ENCODE measurements at regions not wholly inside any gene's neighbourhood (a gene's known extent, or its start where the extent isn't known, plus 50 kb on each side); places are given as distances from the start of the nearest gene placed in this dataset.

GRCh38 chr4:181202240-181202639, 1041.0 kb upstream of the TENM3 start:
- intact Hi-C loops (cut with micrococcal nuclease), result no loop called here

DNA sequence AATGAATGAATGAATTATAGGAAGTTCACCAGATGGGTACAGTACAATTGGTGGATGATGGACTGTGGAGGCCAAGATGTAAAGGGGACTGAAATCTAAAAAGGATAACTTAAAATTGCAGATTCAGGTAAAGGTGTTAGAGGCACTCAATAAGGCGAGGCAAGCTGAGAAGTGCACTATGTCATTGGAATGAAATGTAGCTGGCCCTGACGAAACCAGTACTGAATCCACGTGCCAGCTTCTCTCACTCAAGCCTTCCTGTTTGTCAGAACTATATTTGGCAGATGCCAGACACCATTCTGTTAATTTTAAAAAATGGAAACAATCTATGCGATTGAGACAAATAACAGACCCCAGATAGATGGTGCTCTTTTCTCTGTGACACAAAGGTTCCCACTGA, 1039.1 kb upstream of the TENM3 start:
- intact Hi-C loops (cut with micrococcal nuclease), result no loop called here

- intact Hi-C loops (cut with micrococcal nuclease), result no loop called here
Observed at GRCh38 chr4:181213551-181213950, 1029.7 kb upstream of the TENM3 start.

- intact Hi-C loops (cut with micrococcal nuclease), result no loop called here
Observed at GRCh38 chr4:181216501-181216900, 1026.7 kb upstream of the TENM3 start.

- intact Hi-C loops (cut with micrococcal nuclease), result no loop called here
Observed at GRCh38 chr4:181219783-181220416, 1023.3 kb upstream of the TENM3 start.

DNA sequence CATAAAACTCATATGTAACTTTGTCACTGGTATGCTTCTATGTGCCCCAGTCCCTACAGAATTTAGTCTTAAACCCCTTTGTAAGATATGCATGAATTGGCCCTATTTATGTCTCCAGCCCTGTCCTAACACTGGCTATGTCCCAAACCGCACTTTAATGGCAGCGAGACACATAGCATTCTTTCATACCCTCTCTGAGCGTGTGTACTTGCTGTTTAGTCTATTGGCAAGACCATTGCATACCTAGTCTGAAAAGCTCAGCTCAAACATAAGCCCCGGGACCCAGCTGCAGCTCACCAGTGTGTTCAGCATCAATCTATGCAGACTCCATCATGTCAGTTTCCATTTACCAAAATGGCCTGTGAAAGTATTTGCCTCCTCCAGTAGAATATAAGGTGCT, 1018.4 kb upstream of the TENM3 start:
- intact Hi-C loops (cut with micrococcal nuclease), result no loop called here

DNA sequence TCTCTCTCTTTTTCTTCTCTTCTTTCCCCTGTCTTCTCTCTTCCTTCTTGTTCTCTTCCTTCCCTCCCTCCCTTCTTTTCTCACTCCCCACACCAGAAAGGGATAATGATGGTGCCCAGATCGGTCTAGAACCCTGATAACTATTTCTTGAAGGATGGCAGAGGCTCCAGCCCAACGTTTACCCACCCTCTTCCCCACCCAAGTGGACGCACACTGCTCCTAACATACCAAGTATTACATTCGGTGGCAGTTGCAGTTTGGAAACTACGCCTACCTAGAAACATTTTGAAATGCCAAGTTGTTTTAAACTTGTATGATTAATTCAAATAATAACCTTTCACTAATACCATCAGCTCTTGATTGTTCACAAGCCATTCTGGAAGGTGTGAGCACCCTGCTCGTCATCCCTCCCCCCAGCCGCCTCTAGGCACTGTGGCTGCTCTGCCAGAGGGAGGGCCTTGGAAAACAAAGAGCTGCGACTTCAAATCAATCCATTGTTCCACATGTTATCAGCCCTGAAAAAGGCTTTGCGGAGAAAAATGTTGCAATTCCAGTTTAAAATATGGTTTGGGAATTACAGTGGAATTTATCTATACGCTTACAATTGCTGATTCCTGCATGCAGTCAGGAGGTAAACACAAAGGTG, 1017.5 kb upstream of the TENM3 start:
- intact Hi-C loops (cut with micrococcal nuclease), result no loop called here

DNA sequence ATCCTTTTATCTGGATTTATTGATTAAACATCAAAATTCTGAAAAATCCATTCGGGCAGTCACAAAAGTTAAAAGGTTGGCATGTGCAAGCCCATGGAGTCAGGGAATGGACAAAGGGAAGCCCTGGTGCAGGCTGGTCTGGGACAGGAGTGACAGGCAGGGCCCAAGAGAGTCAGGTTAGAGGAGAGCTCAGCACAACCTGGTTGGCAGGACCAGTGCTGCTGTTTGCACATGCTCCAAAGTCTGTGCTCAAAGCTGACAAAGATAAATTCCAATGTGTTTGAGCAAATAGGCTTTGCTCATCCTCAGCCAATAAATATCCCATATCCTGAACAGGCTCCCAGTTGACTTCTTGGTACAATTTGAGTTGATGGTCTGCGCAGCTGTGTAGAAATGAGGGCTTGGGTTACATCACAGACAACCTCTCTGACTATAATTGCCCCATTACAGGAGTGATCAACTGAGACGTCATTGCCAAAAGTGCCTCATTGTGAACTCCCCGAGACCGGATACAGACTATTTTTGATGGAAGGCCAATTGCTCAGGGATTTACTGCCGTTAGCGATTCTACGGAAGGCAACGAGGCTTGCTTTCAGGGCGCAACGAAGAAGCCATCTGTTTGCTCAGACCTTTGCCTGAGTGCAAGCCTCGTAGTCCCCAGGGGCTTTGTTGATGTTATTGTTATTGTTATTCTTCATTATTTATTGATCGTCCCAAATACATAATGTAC, 1008.1 kb upstream of the TENM3 start:
- intact Hi-C loops (cut with micrococcal nuclease), result no loop called here

DNA sequence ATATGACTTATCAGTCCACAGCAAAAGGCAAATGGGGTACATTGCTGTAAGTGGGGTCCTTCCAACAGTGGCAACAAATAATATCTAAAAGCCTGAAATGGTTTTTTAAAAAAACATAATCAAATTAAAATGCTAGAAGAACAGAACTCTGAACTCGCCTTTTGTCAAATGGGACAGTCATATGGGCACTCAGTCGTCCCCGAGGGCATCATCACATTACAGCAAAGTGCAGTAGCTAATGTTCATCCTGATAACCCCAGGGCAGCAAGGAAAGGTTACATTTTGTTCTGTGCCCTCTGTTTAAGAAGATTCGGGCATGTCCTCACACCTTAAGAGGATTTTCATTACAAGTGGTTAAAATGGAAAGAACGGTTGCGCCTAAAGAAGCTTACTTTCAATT, 997.9 kb upstream of the TENM3 start:
- intact Hi-C loops (cut with micrococcal nuclease), result no loop called here

DNA sequence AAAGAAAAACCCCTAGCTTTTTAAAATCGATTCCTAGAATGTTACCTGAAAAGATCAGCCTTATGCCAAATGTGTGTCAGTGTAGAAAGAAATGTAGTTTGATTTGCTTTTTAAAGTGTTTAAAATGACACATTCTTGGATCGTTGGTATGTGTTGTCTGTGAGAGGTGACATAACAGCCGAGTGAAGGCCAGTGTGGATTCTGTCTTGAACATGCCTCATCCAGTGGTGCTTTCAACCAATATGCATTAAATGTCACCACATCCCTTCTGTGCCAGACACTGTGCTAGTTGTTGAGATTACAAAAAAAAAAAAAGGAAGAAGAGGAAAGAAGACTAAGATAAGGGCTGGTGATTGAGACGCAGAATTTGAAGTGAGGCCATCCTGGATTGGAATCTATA, 994.2 kb upstream of the TENM3 start:
- intact Hi-C loops (cut with micrococcal nuclease), result no loop called here

DNA sequence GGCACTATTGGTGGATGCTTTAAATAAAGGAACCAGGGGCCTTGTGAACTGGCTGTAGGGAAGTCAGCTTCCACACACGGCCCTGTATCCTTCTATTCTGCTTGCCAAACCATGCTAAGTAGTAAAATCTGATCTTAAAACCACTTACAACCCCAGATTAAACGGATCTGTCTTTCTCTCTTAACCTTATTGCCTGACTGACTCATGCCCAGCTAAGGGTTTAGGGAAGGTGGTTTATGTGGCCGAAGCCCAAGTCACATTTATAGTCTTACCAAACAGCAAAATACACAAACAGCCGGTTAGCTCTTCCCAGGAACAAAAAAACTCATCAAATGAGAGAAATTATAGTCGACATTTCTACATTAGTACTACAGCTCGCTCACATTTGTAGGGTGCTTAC, 988.4 kb upstream of the TENM3 start:
- intact Hi-C loops (cut with micrococcal nuclease), result no loop called here

DNA sequence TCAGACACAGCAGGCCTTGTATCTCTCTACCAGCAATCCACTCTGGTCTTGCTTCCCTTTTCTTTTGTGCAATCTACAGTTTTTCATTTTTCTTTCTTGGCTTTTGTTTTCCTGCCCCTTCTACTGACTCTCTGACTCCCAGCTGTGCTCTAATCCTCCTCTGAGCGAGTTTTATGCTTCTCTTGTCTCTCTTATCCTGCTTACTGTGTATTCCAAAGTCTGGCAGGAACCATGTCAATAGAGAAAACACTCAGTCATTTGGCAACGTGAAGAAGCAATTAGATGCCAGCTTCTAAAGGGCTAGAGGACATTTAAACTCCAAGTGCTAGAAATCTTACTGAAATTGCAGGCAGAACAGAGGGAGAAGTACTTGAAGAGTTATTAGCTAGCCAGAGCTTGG, 984.6 kb upstream of the TENM3 start:
- intact Hi-C loops (cut with micrococcal nuclease), result no loop called here

GRCh38 chr4:181259081-181259709, 984.0 kb upstream of the TENM3 start:
- intact Hi-C loops (cut with micrococcal nuclease), result no loop called here

DNA sequence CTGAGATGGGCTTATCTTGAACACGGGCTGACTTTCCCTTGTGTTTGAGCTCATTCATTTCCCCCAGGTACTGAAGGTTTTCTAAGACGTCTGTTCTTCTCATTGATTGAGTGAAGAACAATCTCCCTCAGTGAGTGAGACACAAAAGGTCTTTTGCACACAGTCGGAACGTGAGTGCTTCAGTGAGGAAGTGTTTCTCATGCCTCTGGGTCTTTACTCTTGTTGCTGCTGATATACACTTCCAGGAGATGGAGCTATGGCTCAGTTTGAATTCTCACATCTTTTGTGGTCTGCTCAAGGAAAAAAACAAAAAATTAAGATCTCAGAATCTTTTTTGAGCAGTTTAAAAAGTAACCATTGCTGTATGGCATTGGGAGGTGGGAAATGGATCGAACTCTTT, 981.9 kb upstream of the TENM3 start:
- intact Hi-C loops (cut with micrococcal nuclease), result no loop called here

DNA sequence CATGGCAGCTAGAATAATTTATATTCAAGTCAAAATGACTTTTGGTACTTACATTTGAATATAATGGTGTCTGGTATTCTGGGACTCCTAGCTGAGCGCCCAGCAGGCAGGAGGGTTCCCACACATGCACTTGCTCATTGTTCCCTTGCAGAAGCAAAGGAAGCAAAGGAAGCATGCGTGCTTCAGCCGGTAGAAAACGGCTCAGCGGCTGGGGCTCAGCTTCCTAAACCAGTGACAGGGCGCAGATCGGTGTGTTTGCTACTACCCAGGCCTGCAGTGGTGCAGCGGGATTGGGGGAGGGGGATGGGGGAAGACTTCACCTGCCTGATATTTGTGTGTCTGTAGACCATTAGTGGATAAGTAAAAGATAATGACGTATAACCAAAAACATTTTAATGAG, 978.3 kb upstream of the TENM3 start:
- intact Hi-C loops (cut with micrococcal nuclease), result no loop called here

DNA sequence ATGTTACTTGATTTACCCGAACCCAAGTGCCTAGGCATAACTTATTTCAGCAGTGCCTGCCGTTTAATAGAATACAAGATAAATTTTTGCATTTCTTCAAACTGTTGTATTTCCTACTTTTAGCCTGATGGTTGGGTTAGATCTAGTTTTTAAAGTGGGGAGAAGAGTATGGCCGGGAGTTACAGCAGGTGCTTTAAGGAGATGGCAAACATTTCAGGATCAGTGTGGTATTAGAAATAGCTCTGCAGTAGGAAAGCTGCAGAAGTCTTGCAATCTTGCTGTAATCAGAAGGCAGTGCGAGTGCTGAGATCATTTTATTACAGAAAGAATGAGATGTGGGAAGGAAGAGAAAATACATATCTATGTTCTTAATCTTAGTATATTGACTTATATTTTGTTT, 977.8 kb upstream of the TENM3 start:
- intact Hi-C loops (cut with micrococcal nuclease), result no loop called here

- intact Hi-C loops (cut with micrococcal nuclease), result no loop called here
Observed at GRCh38 chr4:181271116-181271640, 972.0 kb upstream of the TENM3 start.

DNA sequence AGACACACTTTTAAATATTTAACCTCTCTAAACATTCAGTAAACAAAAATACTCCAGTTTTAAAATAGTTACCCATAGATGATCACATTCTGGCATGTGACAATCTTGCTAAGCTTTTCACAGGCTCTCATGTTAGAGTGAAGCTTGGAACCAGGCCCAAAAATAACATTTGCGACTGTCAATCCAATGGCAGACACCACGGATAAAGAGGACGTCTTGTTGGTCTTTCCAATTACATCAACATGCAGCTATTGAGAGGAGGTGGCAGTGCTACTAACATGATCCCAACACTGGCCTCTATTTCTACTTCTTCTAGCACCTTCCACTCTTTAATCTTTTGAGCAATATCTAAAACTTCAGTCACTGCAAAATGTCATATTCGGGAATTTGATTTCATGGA, 970.8 kb upstream of the TENM3 start:
- intact Hi-C loops (cut with micrococcal nuclease), result no loop called here

- intact Hi-C loops (cut with micrococcal nuclease), result no loop called here
Observed at GRCh38 chr4:181278941-181279340, 964.3 kb upstream of the TENM3 start.

- intact Hi-C loops (cut with micrococcal nuclease), result no loop called here
Observed at GRCh38 chr4:181281451-181281850, 961.8 kb upstream of the TENM3 start.

DNA sequence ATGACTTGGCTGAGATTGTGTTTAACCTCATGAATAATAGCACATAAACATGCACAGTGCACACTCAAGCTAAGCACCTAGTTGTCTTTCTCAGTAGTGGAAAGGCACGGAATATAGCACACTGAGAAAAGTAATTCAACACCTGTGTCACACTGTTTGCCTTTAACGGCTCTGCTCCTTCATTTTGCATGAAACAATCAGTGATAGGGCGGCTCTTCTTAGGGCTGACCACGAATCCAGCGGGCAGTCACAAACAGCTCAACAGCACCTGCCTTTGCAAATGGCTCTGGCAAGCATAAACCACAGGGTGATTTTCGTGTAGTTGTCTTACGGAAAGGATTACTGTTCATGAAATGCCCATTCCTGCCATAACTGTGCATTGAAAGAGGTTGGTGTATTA, 954.0 kb upstream of the TENM3 start:
- intact Hi-C loops (cut with micrococcal nuclease), result no loop called here

DNA sequence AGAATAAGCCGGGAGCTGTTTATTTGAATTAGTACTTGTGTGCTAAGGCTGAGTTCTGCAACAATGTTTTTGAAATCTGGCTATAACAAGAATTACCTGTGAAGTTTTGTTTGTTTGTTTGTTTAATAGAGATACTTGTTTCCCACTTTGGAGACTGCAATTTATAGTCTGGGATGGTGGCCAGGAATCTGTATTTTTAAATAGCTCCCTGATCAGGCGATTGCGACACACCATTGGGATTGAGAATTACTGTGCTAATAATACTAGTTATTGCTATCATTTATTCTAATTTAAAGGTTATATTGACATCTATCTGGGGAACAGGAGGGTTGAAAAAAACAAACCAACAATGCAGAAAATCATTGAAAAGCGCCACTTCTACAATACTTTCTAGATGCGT, 951.6 kb upstream of the TENM3 start:
- intact Hi-C loops (cut with micrococcal nuclease), result no loop called here
